ENCODE measurements at regions not wholly inside any gene's neighbourhood (a gene's known extent, or its start where the extent isn't known, plus 50 kb on each side); places are given as distances from the start of the nearest gene placed in this dataset.
"Not testable (repeated sequence)": the region's sequence is repeated elsewhere in the genome, so short reads cannot be mapped to it uniquely, and the experiment has no call there.

GRCh38 chr4:15294202-15294601 is 133.6 kb upstream of the C1QTNF7 start:
- no peak for DNase-seq

GRCh38 chr4:15294832-15295231 is 133.0 kb upstream of the C1QTNF7 start:
- DNase-seq = no peak

GRCh38 chr4:15295421-15296162 is 132.2 kb upstream of the C1QTNF7 start:
- DNase-seq = no peak

GRCh38 chr4:15297344-15297743 is 130.5 kb upstream of the C1QTNF7 start:
- DNase-seq = no peak

GRCh38 chr4:15299627-15300026 is 128.2 kb upstream of the C1QTNF7 start:
- DNase-seq = no peak

GRCh38 chr4:15303052-15303641 is 124.7 kb upstream of the C1QTNF7 start:
- no peak for DNase-seq

GRCh38 chr4:15314974-15315373 is 112.9 kb upstream of the C1QTNF7 start:
- no peak for DNase-seq

GRCh38 chr4:15317246-15317645 is 110.6 kb upstream of the C1QTNF7 start:
- no peak for DNase-seq

- DNase-seq = no peak
These were observed 109.0 kb upstream of the C1QTNF7 start for GRCh38 chr4:15318621-15319348.

GRCh38 chr4:15320121-15320678 is 107.6 kb upstream of the C1QTNF7 start:
- DNase-seq = no peak

- no peak for DNase-seq
These were observed 105.8 kb upstream of the C1QTNF7 start for GRCh38 chr4:15322006-15322405.

- DNase-seq = no peak
These were observed 101.8 kb upstream of the C1QTNF7 start for GRCh38 chr4:15325987-15326386.

- no peak for DNase-seq
These were observed 100.2 kb upstream of the C1QTNF7 start for GRCh38 chr4:15327311-15328298.

GRCh38 chr4:15331930-15332329 is 95.9 kb upstream of the C1QTNF7 start:
- no peak for DNase-seq

- no peak for DNase-seq
These were observed 95.5 kb upstream of the C1QTNF7 start for GRCh38 chr4:15332377-15332776.

- no peak for DNase-seq
These were observed 93.9 kb upstream of the C1QTNF7 start for GRCh38 chr4:15333692-15334633.

- DNase-seq = no peak
These were observed 91.2 kb upstream of the C1QTNF7 start for GRCh38 chr4:15336410-15337167.

- DNase-seq = not testable (repeated sequence)
These were observed 90.6 kb upstream of the C1QTNF7 start for GRCh38 chr4:15337168-15337657.

- DNase-seq = no peak
These were observed 88.1 kb upstream of the C1QTNF7 start for GRCh38 chr4:15339737-15340136.

- DNase-seq = no peak
These were observed 87.5 kb upstream of the C1QTNF7 start for GRCh38 chr4:15340332-15340731.

Measured in T-helper 1 cell (primary cell).